ENCODE measurements at regions not wholly inside any gene's neighbourhood (a gene's known extent, or its start where the extent isn't known, plus 50 kb on each side); places are given as distances from the start of the nearest gene placed in this dataset.

DNA sequence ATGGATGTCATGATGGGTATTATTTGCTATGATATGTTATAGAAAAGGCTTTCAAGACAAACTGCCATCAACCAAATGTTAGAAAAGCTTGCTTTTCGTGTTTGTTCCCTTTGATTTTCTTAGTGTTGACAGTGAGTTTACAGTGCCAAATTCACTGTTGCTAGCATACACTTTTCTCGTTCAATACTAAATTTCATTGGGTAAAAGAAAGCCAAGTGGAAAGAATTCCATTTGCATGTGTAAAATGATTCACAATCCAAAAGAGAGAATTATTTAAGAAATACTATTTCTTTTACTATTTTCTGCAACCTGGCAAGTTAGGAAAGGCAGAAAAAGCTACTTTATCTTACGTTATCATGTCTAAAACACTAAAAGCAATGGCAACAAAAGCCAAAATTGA lies 301.4 kb downstream of the OTOL1 start:
- in situ Hi-C loops (cut with HindIII; ENCODE audit: low sequenced_read_pairs), result no loop called here
- no peak for DNase-seq (ENCODE audit: low read depth, low spot score)
- no peak overlapping the region for H3K4me3 ChIP-seq (ENCODE audit: low read depth, low read length)
- TF ChIP-seq, protein P1, sequence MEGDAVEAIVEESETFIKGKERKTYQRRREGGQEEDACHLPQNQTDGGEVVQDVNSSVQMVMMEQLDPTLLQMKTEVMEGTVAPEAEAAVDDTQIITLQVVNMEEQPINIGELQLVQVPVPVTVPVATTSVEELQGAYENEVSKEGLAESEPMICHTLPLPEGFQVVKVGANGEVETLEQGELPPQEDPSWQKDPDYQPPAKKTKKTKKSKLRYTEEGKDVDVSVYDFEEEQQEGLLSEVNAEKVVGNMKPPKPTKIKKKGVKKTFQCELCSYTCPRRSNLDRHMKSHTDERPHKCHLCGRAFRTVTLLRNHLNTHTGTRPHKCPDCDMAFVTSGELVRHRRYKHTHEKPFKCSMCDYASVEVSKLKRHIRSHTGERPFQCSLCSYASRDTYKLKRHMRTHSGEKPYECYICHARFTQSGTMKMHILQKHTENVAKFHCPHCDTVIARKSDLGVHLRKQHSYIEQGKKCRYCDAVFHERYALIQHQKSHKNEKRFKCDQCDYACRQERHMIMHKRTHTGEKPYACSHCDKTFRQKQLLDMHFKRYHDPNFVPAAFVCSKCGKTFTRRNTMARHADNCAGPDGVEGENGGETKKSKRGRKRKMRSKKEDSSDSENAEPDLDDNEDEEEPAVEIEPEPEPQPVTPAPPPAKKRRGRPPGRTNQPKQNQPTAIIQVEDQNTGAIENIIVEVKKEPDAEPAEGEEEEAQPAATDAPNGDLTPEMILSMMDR (IDR thresholded peaks at IDR 0.05; ENCODE audit: low read depth, low read length), result no peak

DNA sequence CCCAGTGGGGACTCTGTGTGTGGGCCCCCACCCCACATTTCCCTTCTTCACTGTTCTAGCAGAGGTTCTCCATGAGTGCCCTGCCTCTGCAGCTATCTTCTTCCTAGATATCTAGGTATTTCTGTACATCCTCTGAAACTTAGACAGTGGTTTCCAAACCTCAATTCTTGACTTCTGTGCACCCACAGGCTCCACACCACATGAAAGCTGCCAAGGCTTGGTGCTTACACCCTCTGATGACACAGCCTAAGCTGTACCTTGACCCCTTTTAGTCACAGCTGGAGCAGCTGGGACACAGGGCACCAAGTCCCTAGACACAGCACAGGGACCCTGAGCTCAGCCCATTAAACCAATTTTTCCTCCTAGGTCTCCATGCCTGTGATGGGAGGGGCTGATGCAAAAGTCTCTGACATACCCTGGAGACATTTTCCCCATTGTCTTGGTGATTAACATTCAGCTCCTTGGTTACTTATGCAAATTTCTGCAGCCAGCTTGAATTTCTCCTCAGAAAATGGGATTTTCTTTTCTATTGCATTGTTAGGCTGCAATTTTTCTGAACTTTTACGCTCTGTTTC lies 304.5 kb downstream of the OTOL1 start:
- in situ Hi-C loops (cut with HindIII; ENCODE audit: low sequenced_read_pairs), result no loop called here
- TF ChIP-seq, protein P1 (IDR thresholded peaks at IDR 0.05; ENCODE audit: low read depth, low read length), result no peak
- DNase-seq (ENCODE audit: low read depth, low spot score), result no peak

DNA sequence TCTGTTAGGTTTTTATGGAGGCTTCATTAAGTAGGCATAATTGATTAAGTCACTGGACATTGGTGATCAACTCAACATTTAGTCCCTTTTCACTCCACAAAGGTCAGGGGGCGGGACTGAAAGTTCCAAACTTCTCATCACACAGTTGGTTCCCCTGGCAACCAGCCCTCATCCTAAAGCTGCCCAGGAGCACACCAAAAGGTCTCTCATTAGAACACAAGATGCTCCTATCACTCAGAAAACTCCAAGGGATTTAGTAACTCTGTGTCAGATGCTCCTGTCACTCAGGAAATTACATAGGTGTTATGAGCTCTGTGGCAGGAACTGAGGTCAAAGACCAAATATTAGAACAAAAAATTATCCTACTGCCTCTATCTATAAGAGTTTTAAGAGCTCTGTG lies 321.5 kb downstream of the OTOL1 start:
- TF ChIP-seq, protein P1 (IDR thresholded peaks at IDR 0.05; ENCODE audit: low read depth, low read length), result no peak
- DNase-seq (ENCODE audit: low read depth, low spot score), result no peak
- in situ Hi-C loops (cut with HindIII; ENCODE audit: low sequenced_read_pairs), result no loop called here
- no peak overlapping the region for H3K4me3 ChIP-seq (ENCODE audit: low read depth, low read length)

More for the DNA sequence above, 304.5 kb downstream of the OTOL1 start:
- H3K4me3 ChIP-seq (ENCODE audit: low read depth, low read length), result no peak overlapping the region

DNA sequence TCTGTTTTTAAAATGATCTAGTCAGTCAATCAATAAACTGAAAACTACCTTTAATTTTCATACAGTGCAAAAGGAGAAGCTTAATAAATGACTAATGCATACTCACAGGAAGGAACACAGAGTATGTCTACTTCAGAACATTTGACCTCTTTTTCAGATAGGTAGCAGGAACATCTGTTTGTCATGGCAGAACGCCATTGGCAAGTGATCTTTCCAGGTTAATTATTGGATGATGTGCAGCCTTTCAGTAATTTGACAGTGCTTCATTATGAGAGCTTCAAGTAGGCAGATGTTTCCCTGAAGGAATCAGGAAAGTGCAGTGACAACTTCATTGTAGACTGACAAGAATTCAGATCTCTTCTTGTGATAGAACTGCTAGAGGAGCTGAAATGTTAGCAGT lies 325.0 kb downstream of the OTOL1 start:
- no peak overlapping the region for H3K4me3 ChIP-seq (ENCODE audit: low read depth, low read length)
- TF ChIP-seq, protein P1 (IDR thresholded peaks at IDR 0.05; ENCODE audit: low read depth, low read length), result no peak
- in situ Hi-C loops (cut with HindIII; ENCODE audit: low sequenced_read_pairs), result no loop called here
- no peak for DNase-seq (ENCODE audit: low read depth, low spot score)

DNA sequence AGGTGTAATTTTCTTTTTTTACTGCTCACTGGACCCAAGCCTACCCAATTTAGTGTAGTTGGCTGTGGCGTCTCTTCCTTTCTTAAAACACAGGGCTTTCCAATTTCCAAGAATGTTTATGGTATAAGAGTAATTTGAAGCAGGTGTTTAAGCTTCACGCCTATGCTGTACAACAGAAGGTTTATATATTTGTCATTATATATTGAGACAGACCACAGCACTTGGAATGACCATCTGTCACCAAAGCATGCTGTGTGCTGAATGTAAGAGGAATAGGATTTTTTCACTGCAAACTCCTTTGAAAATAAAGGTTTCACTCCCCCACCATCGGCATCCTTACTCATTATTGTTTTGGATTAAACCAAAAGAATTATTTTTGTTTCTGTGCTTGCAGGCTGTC lies 325.7 kb downstream of the OTOL1 start:
- TF ChIP-seq, protein P1 (IDR thresholded peaks at IDR 0.05; ENCODE audit: low read depth, low read length), result no peak
- H3K4me3 ChIP-seq (ENCODE audit: low read depth, low read length), result no peak overlapping the region
- in situ Hi-C loops (cut with HindIII; ENCODE audit: low sequenced_read_pairs), result no loop called here
- no peak for DNase-seq (ENCODE audit: low read depth, low spot score)

DNA sequence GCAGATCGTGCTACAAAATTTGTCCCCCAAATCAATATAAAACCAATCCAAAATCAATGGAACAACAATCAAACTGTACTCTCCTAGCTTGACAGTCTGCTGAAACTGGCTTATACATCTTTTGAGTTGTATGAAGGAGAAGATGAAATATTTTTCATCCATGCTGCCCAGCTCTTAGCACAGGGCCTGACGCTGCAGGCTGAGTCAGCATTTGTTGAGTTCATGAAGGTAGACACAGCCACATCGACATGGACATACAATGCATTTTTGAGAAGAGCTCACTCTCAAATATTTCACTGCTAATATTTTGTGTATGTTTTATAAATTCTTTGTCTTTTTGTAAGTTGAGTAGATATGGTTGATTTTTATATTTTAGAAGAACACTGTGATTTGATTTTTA lies 327.3 kb downstream of the OTOL1 start:
- no peak overlapping the region for H3K4me3 ChIP-seq (ENCODE audit: low read depth, low read length)
- TF ChIP-seq, protein P1 (IDR thresholded peaks at IDR 0.05; ENCODE audit: low read depth, low read length), result no peak
- in situ Hi-C loops (cut with HindIII; ENCODE audit: low sequenced_read_pairs), result no loop called here
- no peak for DNase-seq (ENCODE audit: low read depth, low spot score)

DNA sequence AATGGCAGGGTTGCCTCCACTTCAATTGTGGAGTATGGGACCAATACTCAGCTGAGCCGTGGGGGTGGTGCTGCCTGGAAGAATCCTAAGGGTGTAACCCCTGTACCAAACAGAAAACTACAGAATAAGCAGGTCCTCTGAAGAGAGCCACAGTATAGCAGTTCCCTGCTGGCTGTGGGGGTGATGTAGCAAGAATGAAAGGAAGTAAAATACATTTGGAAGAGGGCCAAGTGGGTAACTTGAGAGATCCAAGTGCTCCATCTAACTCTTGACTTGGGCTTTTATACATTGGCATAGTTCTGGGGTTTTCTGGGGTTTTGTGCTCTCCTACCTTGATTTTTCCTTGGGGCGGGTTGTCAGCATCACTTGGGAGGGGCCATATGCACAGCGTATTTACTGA lies 341.4 kb downstream of the OTOL1 start:
- in situ Hi-C loops (cut with HindIII; ENCODE audit: low sequenced_read_pairs), result no loop called here
- TF ChIP-seq, protein P1 (IDR thresholded peaks at IDR 0.05; ENCODE audit: low read depth, low read length), result no peak
- DNase-seq (ENCODE audit: low read depth, low spot score), result no peak
- no peak overlapping the region for H3K4me3 ChIP-seq (ENCODE audit: low read depth, low read length)

Data from astrocyte of the spinal cord (primary cell).